H1 (cell line): ENCODE measurements at regions not wholly inside any gene's neighbourhood (a gene's known extent, or its start where the extent isn't known, plus 50 kb on each side); places are given as distances from the start of the nearest gene placed in this dataset.

Experiments used
- CTCF ChIA-PET: fragments of 300-600 bp; sonication (Branson Sonifier 250); formaldehyde crosslinking; loops from one replicate; lab custom pipeline; 2021; ENCODE audit not compliant: partially characterized antibody; lab: Charles Lee
- POLR2A ChIA-PET: fragments of 300-600 bp; sonication (Branson Sonifier 250); formaldehyde crosslinking; loops from one replicate; lab custom pipeline; 2021; ENCODE audit warnings: inconsistent platforms; ENCODE audit not compliant: partially characterized antibody; lab: Charles Lee
- DNase-seq, 2 experiments: peaks; one replicate each; pipeline versions ENCODE4 v3.0.0 to v3.0.0-alpha.2; 2010 to 2022; ENCODE audit warnings: low spot score in 2 of 2, low read depth in 1 of 2, mixed read lengths in 1 of 2
- FAIRE-seq: peaks from 2 replicates; lab custom pipeline; 2011; peaks lifted over from hg19 to GRCh38; lab: Jason Lieb, UNC
- H2AFZ ChIP-seq: 2 replicates; pipeline ENCODE4 v1.8.1; 2012; ENCODE audit warnings: low read length, inconsistent platforms
- H2AK5ac ChIP-seq: 2 replicates; pipeline ENCODE4 v1.6.1; 2013; ENCODE audit warnings: low read depth, low read length
- H2BK120ac ChIP-seq: replicated peaks from 2 replicates; pipeline ENCODE3; 2013; ENCODE audit warnings: low read depth, low read length, inconsistent platforms
- H2BK12ac ChIP-seq: 2 replicates; pipeline ENCODE4 v1.6.1; 2013; ENCODE audit warnings: low read depth, low read length
- H2BK15ac ChIP-seq: 2 replicates; pipeline ENCODE4 v1.6.1; 2013; ENCODE audit warnings: low read length
- H2BK20ac ChIP-seq: 2 replicates; pipeline ENCODE4 v1.6.1; 2013; ENCODE audit warnings: low read length
- H2BK5ac ChIP-seq: 2 replicates; pipeline ENCODE4 v1.6.1; 2013; ENCODE audit warnings: low read depth, low read length
- H3K14ac ChIP-seq: 2 replicates; pipeline ENCODE4 v1.6.1; 2013; ENCODE audit warnings: inconsistent platforms; ENCODE audit not compliant: insufficient read length
- H3K18ac ChIP-seq: 2 replicates; pipeline ENCODE4 v1.6.1; 2013; ENCODE audit warnings: low read length; ENCODE audit errors: extremely low read depth
- H3K23ac ChIP-seq: 2 replicates; pipeline ENCODE4 v1.6.1; 2013; ENCODE audit warnings: inconsistent platforms; ENCODE audit not compliant: insufficient read length
- H3K23me2 ChIP-seq: 2 replicates; pipeline ENCODE4 v1.6.1; 2013; ENCODE audit warnings: low read depth, low read length
- H3K27ac ChIP-seq: 2 replicates; pipeline ENCODE4 v1.6.1; 2011; ENCODE audit warnings: low read depth, low read length, inconsistent platforms
- H3K27me3 ChIP-seq, 4 experiments: replicated peaks in 1 of 4; 1 replicate in 1 of 4; 2 replicates in 3 of 4; pipeline versions ENCODE4 v1.6.1 to v1.8.1; 2011 to 2013; ENCODE audit warnings: low read length in 3 of 4, mild to moderate bottlenecking in 3 of 4, inconsistent platforms in 2 of 4, mixed read lengths in 2 of 4, moderate library complexity in 1 of 4; ENCODE audit not compliant: control insufficient read depth in 3 of 4, insufficient read depth in 3 of 4; ENCODE audit errors: extremely low read depth in 1 of 4
- H3K36me3 ChIP-seq, 4 experiments: 2 replicates each; pipeline versions ENCODE4 v1.6.1 to v1.8.1; 2011 to 2013; ENCODE audit warnings: mild to moderate bottlenecking in 4 of 4, low read length in 3 of 4, moderate library complexity in 2 of 4, control low read depth in 1 of 4, inconsistent platforms in 1 of 4; ENCODE audit not compliant: insufficient read depth in 4 of 4, control insufficient read depth in 2 of 4
- H3K4ac ChIP-seq: replicated peaks from 2 replicates; pipeline ENCODE3; 2013; ENCODE audit warnings: low read length, low read depth, mixed read lengths, inconsistent platforms; ENCODE audit not compliant: insufficient read length
- H3K4me1 ChIP-seq, 4 experiments: replicated peaks in 1 of 4; 1 replicate in 1 of 4; 2 replicates in 3 of 4; pipeline versions ENCODE4 v1.6.1 to v1.8.1; 2011 to 2013; ENCODE audit warnings: low read length in 3 of 4, inconsistent platforms in 2 of 4, mixed read lengths in 1 of 4; ENCODE audit not compliant: insufficient read depth in 4 of 4, control insufficient read depth in 3 of 4
- H3K4me2 ChIP-seq, 2 experiments: 2 replicates each; pipeline versions ENCODE4 v1.6.1 to v1.8.1; 2011 to 2013; ENCODE audit warnings: low read depth in 2 of 2, low read length in 2 of 2, control low read depth in 1 of 2, inconsistent platforms in 1 of 2, mild to moderate bottlenecking in 1 of 2; ENCODE audit not compliant: insufficient read depth in 1 of 2
- H3K4me3 ChIP-seq, 4 experiments: fragments of 200-600, 300-600 bp in 1 of 4; sonication (generic), shearing (Covaris generic), sonication (Bioruptor Twin) in 1 of 4; 2 replicates each; pipeline versions ENCODE4 v1.5.1 to v1.8.1; 2011 to 2016; ENCODE audit warnings: low read length in 4 of 4, low read depth in 3 of 4, control low read depth in 2 of 4, inconsistent platforms in 2 of 4, mild to moderate bottlenecking in 2 of 4, mixed read lengths in 1 of 4, moderate library complexity in 1 of 4; ENCODE audit not compliant: insufficient read depth in 2 of 4; ENCODE audit errors: extremely low read depth in 1 of 4
- H3K56ac ChIP-seq: replicated peaks from 2 replicates; pipeline ENCODE3; 2013; ENCODE audit warnings: low read depth, mild to moderate bottlenecking, mixed read lengths, low read length, inconsistent platforms; ENCODE audit not compliant: insufficient read length
- H3K79me1 ChIP-seq: 2 replicates; pipeline ENCODE4 v1.6.1; 2013; ENCODE audit warnings: low read depth, low read length, control low read depth
- H3K79me2 ChIP-seq, 2 experiments: 2 replicates each; pipeline versions ENCODE4 v1.6.1 to v1.8.1; 2012 to 2013; ENCODE audit warnings: low read length in 2 of 2, mild to moderate bottlenecking in 2 of 2, inconsistent platforms in 1 of 2; ENCODE audit not compliant: insufficient read depth in 2 of 2, control insufficient read depth in 1 of 2
- H3K9ac ChIP-seq, 4 experiments: replicated peaks in 1 of 4; 1 replicate in 1 of 4; 2 replicates in 3 of 4; pipeline versions ENCODE4 v1.6.1 to v1.8.1; 2011 to 2013; ENCODE audit warnings: low read depth in 3 of 4, low read length in 3 of 4, control low read depth in 2 of 4, mild to moderate bottlenecking in 2 of 4, moderate library complexity in 2 of 4, inconsistent platforms in 1 of 4; ENCODE audit errors: extremely low read depth in 1 of 4
- H3K9me3 ChIP-seq, 2 experiments: 2 replicates each; pipeline versions ENCODE4 v1.6.1 to v1.8.1; 2012 to 2013; ENCODE audit warnings: mild to moderate bottlenecking in 2 of 2, moderate library complexity in 2 of 2, control low read depth in 1 of 2, inconsistent platforms in 1 of 2, low read depth in 1 of 2, low read length in 1 of 2, mixed read lengths in 1 of 2; ENCODE audit not compliant: insufficient read depth in 2 of 2
- H4K20me1 ChIP-seq, 2 experiments: replicated peaks in 1 of 2; 2 replicates each; pipeline versions ENCODE3 to v1.8.1; 2011 to 2013; ENCODE audit warnings: inconsistent platforms in 2 of 2, low read length in 2 of 2, mild to moderate bottlenecking in 1 of 2; ENCODE audit not compliant: insufficient read depth in 2 of 2, control insufficient read depth in 1 of 2
- H4K5ac ChIP-seq: 2 replicates; pipeline ENCODE4 v1.6.1; 2013; ENCODE audit warnings: low read length, low read depth, mixed read lengths, inconsistent platforms; ENCODE audit not compliant: insufficient read length
- H4K8ac ChIP-seq: 2 replicates; pipeline ENCODE4 v1.8.0; 2013; ENCODE audit warnings: mild to moderate bottlenecking, moderate library complexity, low read length, inconsistent platforms; ENCODE audit not compliant: insufficient read depth; ENCODE audit errors: extremely low read depth
- H4K91ac ChIP-seq: replicated peaks from 2 replicates; pipeline ENCODE3; 2013; ENCODE audit warnings: low read length, mixed read lengths, inconsistent platforms; ENCODE audit not compliant: insufficient read length
- CHD1 ChIP-seq: IDR thresholded peaks from 2 replicates; pipeline ENCODE4 v1.6.1; 2012; ENCODE audit warnings: low read depth, low read length, improper control_type of control experiment
- EP300 ChIP-seq, 2 experiments: IDR thresholded peaks; 1 replicate in 1 of 2; 2 replicates in 1 of 2; pipeline ENCODE4 v1.6.1; 2011 to 2012; ENCODE audit warnings: low read depth in 2 of 2, low read length in 2 of 2, mild to moderate bottlenecking in 2 of 2, borderline replicate concordance in 1 of 2, inconsistent platforms in 1 of 2, moderate library complexity in 1 of 2
- JUND ChIP-seq: IDR thresholded peaks from 2 replicates; pipeline ENCODE4 v1.6.1; 2011; ENCODE audit warnings: mild to moderate bottlenecking, improper control_type of control experiment, low read length
- KDM1A ChIP-seq: fragments of 200-600, 300-600 bp; sonication (generic); IDR thresholded peaks from 2 replicates; pipeline ENCODE4 v1.7.1; 2016; ENCODE audit warnings: mild to moderate bottlenecking, low read length, borderline replicate concordance
- NRF1 ChIP-seq: IDR thresholded peaks from 2 replicates; pipeline ENCODE4 v1.6.1; 2011; ENCODE audit warnings: mild to moderate bottlenecking, low read depth, low read length, improper control_type of control experiment
- POLR2AphosphoS5 ChIP-seq: IDR thresholded peaks from 2 replicates; pipeline ENCODE4 v1.6.1; 2011; ENCODE audit warnings: low read depth, low read length
- RAD21 ChIP-seq, 2 experiments: IDR thresholded peaks in 1 of 2; conservative IDR thresholded peaks in 1 of 2; 2 replicates each; pipeline ENCODE4 v1.6.1; 2011; ENCODE audit warnings: low read depth in 2 of 2, low read length in 2 of 2, improper control_type of control experiment in 1 of 2, inconsistent platforms in 1 of 2, mild to moderate bottlenecking in 1 of 2, moderate library complexity in 1 of 2
- RBBP5 ChIP-seq: IDR thresholded peaks from 2 replicates; pipeline ENCODE4 v1.7.1; 2012; ENCODE audit warnings: low read depth, mild to moderate bottlenecking, inconsistent platforms, low read length, moderate library complexity, borderline replicate concordance
- SP4 ChIP-seq: IDR thresholded peaks from 2 replicates; pipeline ENCODE4 v1.6.1; 2012; ENCODE audit warnings: low read length, inconsistent platforms
- SUZ12 ChIP-seq: fragments of 200-600 bp; sonication (generic); IDR thresholded peaks from 2 replicates; pipeline ENCODE4 v1.6.1; 2012; ENCODE audit warnings: mild to moderate bottlenecking, inconsistent platforms, low read length, moderate library complexity, mixed read lengths
- TAF1 ChIP-seq: IDR thresholded peaks from 2 replicates; pipeline ENCODE4 v1.6.1; 2011; ENCODE audit warnings: mild to moderate bottlenecking, low read depth, low read length
- YY1 ChIP-seq: IDR thresholded peaks from 2 replicates; pipeline ENCODE4 v1.6.1; 2011; ENCODE audit warnings: low read depth, mild to moderate bottlenecking, low read length
- WGBS, 2 experiments: shearing (Covaris generic) in 1 of 2; methylation state at CpG; one replicate each; pipeline versions ENCODE4 v1.1.6 to v1.1.7; 2013 to 2015; ENCODE audit warnings: low lambda C conversion rate in 2 of 2, mixed read lengths in 2 of 2, inconsistent platforms in 1 of 2, low coverage in 1 of 2, missing lambda C conversion rate in 1 of 2; ENCODE audit not compliant: insufficient replicate concordance in 2 of 2, insufficient coverage in 1 of 2, insufficient read length in 1 of 2; ENCODE audit errors: extremely low coverage in 1 of 2, missing lambda C conversion rate in 1 of 2; 5-methylcytosine and 5-hydroxymethylcytosine counted together
- TF ChIP-seq, protein P1 (sequence below): IDR thresholded peaks from 2 replicates; pipeline ENCODE4 v1.6.1; 2011; ENCODE audit warnings: low read depth, mild to moderate bottlenecking, low read length; ENCODE audit not compliant: insufficient read depth

- no peak for FAIRE-seq
- Histone ChIP-seq H3K18ac (no peak overlapping the region), H2BK12ac (no peak overlapping the region; the same call in 1 of the 2 replicates), H2BK15ac (no peak overlapping the region), H2BK20ac (no peak overlapping the region), H3K23me2 (no peaks in the 10 kb centered on the region), H3K14ac (no peak overlapping the region), H2AK5ac (no peak overlapping the region), H3K79me2 (no peaks in the 10 kb centered on the region), H3K27me3 (no peaks in the 10 kb centered on the region), H4K91ac (no peak overlapping the region), H3K4ac (peak overlapping the region; percentile 36), H3K4me1 (peaks cover 0 to 7% (median 0%) of the 10 kb centered on the region in 4 experiments; a peak in 1 of 7 replicates), H3K56ac (no peak overlapping the region), H3K4me3 (no peak overlapping the region), H2BK5ac (no peak overlapping the region), H3K4me2 (no peak overlapping the region), H3K23ac (no peak overlapping the region), H2BK120ac (no peak overlapping the region), H3K36me3 (no peaks in the 10 kb centered on the region; a peak in 1 of 8 replicates), H4K8ac (no peak overlapping the region), H3K79me1 (no peaks in the 10 kb centered on the region), H3K27ac (no peak overlapping the region), H3K9ac (no peak overlapping the region), H4K5ac (no peak overlapping the region), H3K9me3 (peaks cover 5 to 7% of the 10 kb centered on the region in 2 experiments), H2AFZ (no peak overlapping the region), H4K20me1 (no peaks in the 10 kb centered on the region)
- WGBS, 2 experiments = 90% methylated on average over 5 of the region's 5 CpGs; no CpG with 5 or more reads in 1 of the 2 experiments
- CTCF ChIA-PET = interaction anchor here (0.7 kb wide), 1 partner anchor 13 kb away, joined by 3 read pairs; no protein-coding TSS in a partner anchor
- DNase-seq = no peak
- POLR2A ChIA-PET = interaction anchor here (1.2 kb wide), 1 partner anchor 173 kb away, joined by 3 read pairs; no protein-coding TSS in a partner anchor
- TF ChIP-seq NRF1 = no peak
- TF ChIP-seq YY1 = no peak
- TF ChIP-seq SP4 = no peak
- no peak for TF ChIP-seq KDM1A
- TF ChIP-seq JUND = no peak
- TF ChIP-seq POLR2AphosphoS5 = no peak
- TF ChIP-seq, protein P1, sequence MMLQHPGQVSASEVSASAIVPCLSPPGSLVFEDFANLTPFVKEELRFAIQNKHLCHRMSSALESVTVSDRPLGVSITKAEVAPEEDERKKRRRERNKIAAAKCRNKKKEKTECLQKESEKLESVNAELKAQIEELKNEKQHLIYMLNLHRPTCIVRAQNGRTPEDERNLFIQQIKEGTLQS = no peak
- no peak for TF ChIP-seq EP300 (IDR thresholded peaks at IDR 0.05; ENCODE audit: borderline replicate concordance in 1 of 2, low read depth in 2 of 2, low read length in 2 of 2)
- no peak for TF ChIP-seq CHD1
- no peak for TF ChIP-seq TAF1
- no peak for TF ChIP-seq RAD21 (IDR thresholded peaks at IDR 0.05 in 1 of 2, conservative IDR thresholded peaks at IDR 0.05 in 1 of 2; ENCODE audit: low read depth in 2 of 2, low read length in 2 of 2)
- no peak for TF ChIP-seq RBBP5
- no peak for TF ChIP-seq SUZ12
Observed at GRCh38 chr1:234845097-234845660, 235.2 kb upstream of the IRF2BP2 start.
